DOHH2 (cell line): ENCODE measurements at regions not wholly inside any gene's neighbourhood (a gene's known extent, or its start where the extent isn't known, plus 50 kb on each side); places are given as distances from the start of the nearest gene placed in this dataset.

Experiments
- H3F3A ChIP-seq: fragments of 200-600 bp; sonication (generic), shearing (Covaris generic); 2 replicates; pipeline ENCODE4 v1.6.0; 2016; ENCODE audit warnings: antibody characterized with exemption, mild to moderate bottlenecking; ENCODE audit not compliant: control insufficient read depth, insufficient read depth
- H3K27ac ChIP-seq: fragments of 200-600 bp; sonication (generic); 2 replicates; pipeline ENCODE4 v1.5.1; 2014; ENCODE audit warnings: low read depth, mild to moderate bottlenecking, low read length, moderate library complexity
- H3K27me3 ChIP-seq: fragments of 200-600 bp; sonication (generic); 2 replicates; pipeline ENCODE4 v1.6.1; 2014; ENCODE audit warnings: mild to moderate bottlenecking, low read length, mixed read lengths; ENCODE audit not compliant: control insufficient read depth
- H3K36me3 ChIP-seq: fragments of 200-600 bp; sonication (generic); 2 replicates; pipeline ENCODE4 v1.6.1; 2014; ENCODE audit warnings: mild to moderate bottlenecking, low read length, moderate library complexity, mixed read lengths; ENCODE audit not compliant: control insufficient read depth
- H3K4me1 ChIP-seq: fragments of 200-600 bp; sonication (generic); 2 replicates; pipeline ENCODE4 v1.6.1; 2014; ENCODE audit warnings: mild to moderate bottlenecking, low read length, mixed read lengths; ENCODE audit not compliant: control insufficient read depth
- H3K4me2 ChIP-seq: fragments of 200-600 bp; sonication (generic); 2 replicates; pipeline ENCODE4 v1.6.0; 2014; ENCODE audit warnings: mild to moderate bottlenecking, low read length, moderate library complexity
- H3K4me3 ChIP-seq: fragments of 200-600 bp; sonication (generic); 2 replicates; pipeline ENCODE4 v1.5.1; 2014; ENCODE audit warnings: mild to moderate bottlenecking, low read length, mixed read lengths
- H3K79me2 ChIP-seq: fragments of 200-600 bp; sonication (generic); 2 replicates; pipeline ENCODE4 v1.6.1; 2014; ENCODE audit warnings: mild to moderate bottlenecking, low read length, mixed read lengths; ENCODE audit not compliant: control insufficient read depth
- H3K9me2 ChIP-seq: fragments of 200-600 bp; sonication (generic); replicated peaks from 2 replicates; pipeline ENCODE4 v1.6.1; 2014; ENCODE audit warnings: mild to moderate bottlenecking, low read length, mixed read lengths; ENCODE audit not compliant: control insufficient read depth
- H3K9me3 ChIP-seq: fragments of 200-600 bp; sonication (generic); 2 replicates; pipeline ENCODE4 v1.6.1; 2014; ENCODE audit warnings: antibody characterized with exemption, low read length, mixed read lengths; ENCODE audit not compliant: control insufficient read depth, insufficient read depth
- H4K20me1 ChIP-seq: fragments of 200-600 bp; sonication (generic); 2 replicates; pipeline ENCODE4 v1.6.0; 2014; ENCODE audit warnings: low read depth, mild to moderate bottlenecking, antibody characterized with exemption, low read length, moderate library complexity; ENCODE audit not compliant: control insufficient read depth, insufficient read depth
- EZH2phosphoT487 ChIP-seq: fragments of 200-600 bp; sonication (generic); IDR thresholded peaks from 2 replicates; pipeline ENCODE4 v1.6.1; 2017; ENCODE audit warnings: borderline replicate concordance, mild to moderate bottlenecking, antibody characterized with exemption, low read length, moderate library complexity, mixed read lengths
- TF ChIP-seq, protein P1 (sequence below): fragments of 200-600 bp; sonication (generic); IDR thresholded peaks from one replicate; pipeline ENCODE4 v1.5.1; 2014; ENCODE audit warnings: antibody characterized with exemption, mild to moderate bottlenecking, low read depth, low read length; ENCODE audit not compliant: poor library complexity, severe bottlenecking

DNA sequence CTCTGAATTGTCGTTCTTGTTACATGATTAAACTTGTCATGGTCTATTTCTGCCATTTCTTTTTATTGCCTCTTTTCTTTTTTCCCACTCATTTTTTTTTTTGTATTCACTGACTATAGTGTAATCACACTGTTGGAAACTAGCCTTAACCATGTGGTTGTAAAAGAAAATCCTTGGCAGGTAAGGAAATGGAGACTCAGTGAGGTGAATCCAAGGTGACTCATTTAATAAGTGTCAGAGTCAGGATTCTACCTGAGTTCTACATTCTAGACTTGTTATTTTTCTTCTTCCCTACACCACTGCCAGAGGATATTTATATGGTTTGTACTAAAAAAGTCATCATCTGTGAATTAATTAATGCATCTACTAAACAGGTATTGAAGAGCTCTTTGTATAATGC is 152.2 kb downstream of the CBLL2 start:
- Histone ChIP-seq H3K79me2 (no peaks in the 10 kb centered on the region), H3K4me2 (no peak overlapping the region), H3K4me3 (no peak overlapping the region), H3K27me3 (no peaks in the 10 kb centered on the region), H3K27ac (no peak overlapping the region), H3K9me3 (no peaks in the 10 kb centered on the region), H4K20me1 (no peaks in the 10 kb centered on the region), H3K36me3 (no peaks in the 10 kb centered on the region), H3F3A (no peaks in the 10 kb centered on the region), H3K4me1 (no peaks in the 10 kb centered on the region), H3K9me2 (no peaks in the 10 kb centered on the region)
- TF ChIP-seq, protein P1, sequence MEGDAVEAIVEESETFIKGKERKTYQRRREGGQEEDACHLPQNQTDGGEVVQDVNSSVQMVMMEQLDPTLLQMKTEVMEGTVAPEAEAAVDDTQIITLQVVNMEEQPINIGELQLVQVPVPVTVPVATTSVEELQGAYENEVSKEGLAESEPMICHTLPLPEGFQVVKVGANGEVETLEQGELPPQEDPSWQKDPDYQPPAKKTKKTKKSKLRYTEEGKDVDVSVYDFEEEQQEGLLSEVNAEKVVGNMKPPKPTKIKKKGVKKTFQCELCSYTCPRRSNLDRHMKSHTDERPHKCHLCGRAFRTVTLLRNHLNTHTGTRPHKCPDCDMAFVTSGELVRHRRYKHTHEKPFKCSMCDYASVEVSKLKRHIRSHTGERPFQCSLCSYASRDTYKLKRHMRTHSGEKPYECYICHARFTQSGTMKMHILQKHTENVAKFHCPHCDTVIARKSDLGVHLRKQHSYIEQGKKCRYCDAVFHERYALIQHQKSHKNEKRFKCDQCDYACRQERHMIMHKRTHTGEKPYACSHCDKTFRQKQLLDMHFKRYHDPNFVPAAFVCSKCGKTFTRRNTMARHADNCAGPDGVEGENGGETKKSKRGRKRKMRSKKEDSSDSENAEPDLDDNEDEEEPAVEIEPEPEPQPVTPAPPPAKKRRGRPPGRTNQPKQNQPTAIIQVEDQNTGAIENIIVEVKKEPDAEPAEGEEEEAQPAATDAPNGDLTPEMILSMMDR, result no peak
- TF ChIP-seq EZH2phosphoT487, result no peak

- Histone ChIP-seq H3K27ac (no peak overlapping the region), H3K9me3 (no peaks in the 10 kb centered on the region), H3K27me3 (no peaks in the 10 kb centered on the region), H3K4me2 (no peak overlapping the region), H3K9me2 (no peaks in the 10 kb centered on the region), H3K4me3 (no peak overlapping the region), H3K79me2 (no peaks in the 10 kb centered on the region), H3F3A (no peaks in the 10 kb centered on the region), H3K36me3 (no peaks in the 10 kb centered on the region), H4K20me1 (no peaks in the 10 kb centered on the region), H3K4me1 (no peaks in the 10 kb centered on the region)
- TF ChIP-seq, protein P1, result no peak
- no peak for TF ChIP-seq EZH2phosphoT487
Measured at GRCh38 chrX:22429704-22430103, 157.0 kb downstream of the CBLL2 start.

GRCh38 chrX:22430701-22431100 is 158.0 kb downstream of the CBLL2 start:
- Histone ChIP-seq H4K20me1 (no peaks in the 10 kb centered on the region), H3K27me3 (no peaks in the 10 kb centered on the region), H3K9me3 (no peaks in the 10 kb centered on the region), H3K9me2 (no peaks in the 10 kb centered on the region), H3K4me2 (no peak overlapping the region), H3F3A (no peaks in the 10 kb centered on the region), H3K4me1 (no peaks in the 10 kb centered on the region), H3K36me3 (no peaks in the 10 kb centered on the region), H3K4me3 (no peak overlapping the region), H3K27ac (no peak overlapping the region), H3K79me2 (no peaks in the 10 kb centered on the region)
- TF ChIP-seq, protein P1, result no peak
- no peak for TF ChIP-seq EZH2phosphoT487
